ENCODE measurements at regions not wholly inside any gene's neighbourhood (a gene's known extent, or its start where the extent isn't known, plus 50 kb on each side); places are given as distances from the start of the nearest gene placed in this dataset.

DNA sequence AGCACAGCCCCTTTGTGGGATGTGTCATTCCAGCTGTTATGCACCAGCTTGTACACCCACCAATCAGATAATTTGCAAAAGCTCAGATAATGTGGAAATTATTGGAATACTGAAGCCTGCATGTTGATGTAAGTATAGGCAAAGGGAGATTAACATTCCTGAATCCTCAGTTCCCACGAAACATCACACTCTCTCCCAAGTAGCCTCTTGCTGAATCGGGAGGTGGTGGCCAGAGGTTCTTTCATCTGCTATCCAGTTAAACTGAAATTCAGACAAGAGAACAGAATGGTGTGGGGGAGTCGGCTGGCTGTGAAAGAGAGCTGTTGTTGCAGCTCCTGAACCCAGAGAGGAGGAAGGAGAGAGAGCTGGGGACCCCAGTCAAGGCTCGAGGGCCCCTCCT lies 170.9 kb downstream of the ZBTB18 start:
- DNase-seq (ENCODE audit: low spot score), result no peak
- H3K27ac ChIP-seq (ENCODE audit: low read depth in 1 of 2, low read length in 2 of 2), result no peak overlapping the region
- H3K4me1 ChIP-seq (ENCODE audit: control insufficient read depth in 4 of 4, insufficient read depth in 4 of 4, low read length in 3 of 4), result no peaks in the 10 kb centered on the region
- WGBS, result 72% methylated on average over 4 of the region's 4 CpGs
- TF ChIP-seq RAD21 (IDR thresholded peaks at IDR 0.05), result no peak
- TF ChIP-seq TAF1 (conservative IDR thresholded peaks at IDR 0.05), result no peak
- TF ChIP-seq NR2F2 (IDR thresholded peaks at IDR 0.05), result no peak
- no peak for TF ChIP-seq SP1 (IDR thresholded peaks at IDR 0.05)
- TF ChIP-seq GABPA (IDR thresholded peaks at IDR 0.05 in 1 of 2, conservative IDR thresholded peaks at IDR 0.05 in 1 of 2), result no peak
- TF ChIP-seq, protein P1, sequence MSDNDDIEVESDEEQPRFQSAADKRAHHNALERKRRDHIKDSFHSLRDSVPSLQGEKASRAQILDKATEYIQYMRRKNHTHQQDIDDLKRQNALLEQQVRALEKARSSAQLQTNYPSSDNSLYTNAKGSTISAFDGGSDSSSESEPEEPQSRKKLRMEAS (IDR thresholded peaks at IDR 0.05), result no peak
- TF ChIP-seq ATF3 (IDR thresholded peaks at IDR 0.05), result no peak
- no peak for TF ChIP-seq FOXA2 (IDR thresholded peaks at IDR 0.05)
- TF ChIP-seq JUND (IDR thresholded peaks at IDR 0.05), result no peak
- TF ChIP-seq ZBTB33 (IDR thresholded peaks at IDR 0.05), result no peak
- no peak for TF ChIP-seq HNF4G (IDR thresholded peaks at IDR 0.05)
- no peak for TF ChIP-seq RXRA (IDR thresholded peaks at IDR 0.05)
- H3K27me3 ChIP-seq (ENCODE audit: control insufficient read depth in 4 of 4, insufficient read depth in 4 of 4, low read length in 3 of 4), result no peaks in the 10 kb centered on the region
- no peak overlapping the region for H3K4me3 ChIP-seq (ENCODE audit: low read depth in 1 of 3, low read length in 3 of 3)
- H3K9me3 ChIP-seq (ENCODE audit: control insufficient read depth in 4 of 4, low read length in 3 of 4), result no peaks in the 10 kb centered on the region
- no peaks in the 10 kb centered on the region for H3K36me3 ChIP-seq (ENCODE audit: control insufficient read depth in 4 of 4, insufficient read depth in 3 of 4, low read depth in 1 of 4, low read length in 3 of 4)
- no peak overlapping the region for H3K9ac ChIP-seq (ENCODE audit: low read depth in 1 of 2, low read length in 2 of 2)

GRCh38 chr1:244224487-244225430 lies 173.7 kb downstream of the ZBTB18 start:
- 80% methylated on average over 11 of the region's 11 CpGs for WGBS

More at GRCh38 chr1:244224487-244225430, 173.7 kb downstream of the ZBTB18 start:
- Histone ChIP-seq H3K36me3 (ENCODE audit: control insufficient read depth in 4 of 4, insufficient read depth in 3 of 4, low read depth in 1 of 4, low read length in 3 of 4) (no peaks in the 10 kb centered on the region), H3K4me3 (ENCODE audit: low read depth in 1 of 3, low read length in 3 of 3) (no peak overlapping the region), H3K27ac (ENCODE audit: low read depth in 1 of 2, low read length in 2 of 2) (peak overlapping the region in 1 of 2 donors; percentile 35), H3K4me1 (ENCODE audit: control insufficient read depth in 4 of 4, insufficient read depth in 4 of 4, low read length in 3 of 4) (no peaks in the 10 kb centered on the region), H3K9me3 (ENCODE audit: control insufficient read depth in 4 of 4, low read length in 3 of 4) (no peaks in the 10 kb centered on the region), H3K27me3 (ENCODE audit: control insufficient read depth in 4 of 4, insufficient read depth in 4 of 4, low read length in 3 of 4) (no peaks in the 10 kb centered on the region), H3K9ac (ENCODE audit: low read depth in 1 of 2, low read length in 2 of 2) (no peak overlapping the region)
- no peak for DNase-seq (ENCODE audit: low spot score)
- no peak for TF ChIP-seq EGR1 (IDR thresholded peaks at IDR 0.05; ENCODE audit: low read depth in 2 of 2)
- TF ChIP-seq HNF4A (conservative IDR thresholded peaks at IDR 0.05), result no peak
- no peak for TF ChIP-seq SP1 (IDR thresholded peaks at IDR 0.05)
- TF ChIP-seq TAF1 (conservative IDR thresholded peaks at IDR 0.05), result no peak
- TF ChIP-seq, protein P1 (IDR thresholded peaks at IDR 0.05), result no peak
- TF ChIP-seq GABPA (IDR thresholded peaks at IDR 0.05 in 1 of 2, conservative IDR thresholded peaks at IDR 0.05 in 1 of 2), result no peak
- TF ChIP-seq, protein P2, sequence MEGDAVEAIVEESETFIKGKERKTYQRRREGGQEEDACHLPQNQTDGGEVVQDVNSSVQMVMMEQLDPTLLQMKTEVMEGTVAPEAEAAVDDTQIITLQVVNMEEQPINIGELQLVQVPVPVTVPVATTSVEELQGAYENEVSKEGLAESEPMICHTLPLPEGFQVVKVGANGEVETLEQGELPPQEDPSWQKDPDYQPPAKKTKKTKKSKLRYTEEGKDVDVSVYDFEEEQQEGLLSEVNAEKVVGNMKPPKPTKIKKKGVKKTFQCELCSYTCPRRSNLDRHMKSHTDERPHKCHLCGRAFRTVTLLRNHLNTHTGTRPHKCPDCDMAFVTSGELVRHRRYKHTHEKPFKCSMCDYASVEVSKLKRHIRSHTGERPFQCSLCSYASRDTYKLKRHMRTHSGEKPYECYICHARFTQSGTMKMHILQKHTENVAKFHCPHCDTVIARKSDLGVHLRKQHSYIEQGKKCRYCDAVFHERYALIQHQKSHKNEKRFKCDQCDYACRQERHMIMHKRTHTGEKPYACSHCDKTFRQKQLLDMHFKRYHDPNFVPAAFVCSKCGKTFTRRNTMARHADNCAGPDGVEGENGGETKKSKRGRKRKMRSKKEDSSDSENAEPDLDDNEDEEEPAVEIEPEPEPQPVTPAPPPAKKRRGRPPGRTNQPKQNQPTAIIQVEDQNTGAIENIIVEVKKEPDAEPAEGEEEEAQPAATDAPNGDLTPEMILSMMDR (IDR thresholded peaks at IDR 0.05; ENCODE audit: low read depth, low read length, missing input control), result no peak
- TF ChIP-seq JUND (IDR thresholded peaks at IDR 0.05), result no peak
- TF ChIP-seq HNF4G (IDR thresholded peaks at IDR 0.05), result no peak
- TF ChIP-seq NR2F2 (IDR thresholded peaks at IDR 0.05), result no peak
- TF ChIP-seq, protein P3, sequence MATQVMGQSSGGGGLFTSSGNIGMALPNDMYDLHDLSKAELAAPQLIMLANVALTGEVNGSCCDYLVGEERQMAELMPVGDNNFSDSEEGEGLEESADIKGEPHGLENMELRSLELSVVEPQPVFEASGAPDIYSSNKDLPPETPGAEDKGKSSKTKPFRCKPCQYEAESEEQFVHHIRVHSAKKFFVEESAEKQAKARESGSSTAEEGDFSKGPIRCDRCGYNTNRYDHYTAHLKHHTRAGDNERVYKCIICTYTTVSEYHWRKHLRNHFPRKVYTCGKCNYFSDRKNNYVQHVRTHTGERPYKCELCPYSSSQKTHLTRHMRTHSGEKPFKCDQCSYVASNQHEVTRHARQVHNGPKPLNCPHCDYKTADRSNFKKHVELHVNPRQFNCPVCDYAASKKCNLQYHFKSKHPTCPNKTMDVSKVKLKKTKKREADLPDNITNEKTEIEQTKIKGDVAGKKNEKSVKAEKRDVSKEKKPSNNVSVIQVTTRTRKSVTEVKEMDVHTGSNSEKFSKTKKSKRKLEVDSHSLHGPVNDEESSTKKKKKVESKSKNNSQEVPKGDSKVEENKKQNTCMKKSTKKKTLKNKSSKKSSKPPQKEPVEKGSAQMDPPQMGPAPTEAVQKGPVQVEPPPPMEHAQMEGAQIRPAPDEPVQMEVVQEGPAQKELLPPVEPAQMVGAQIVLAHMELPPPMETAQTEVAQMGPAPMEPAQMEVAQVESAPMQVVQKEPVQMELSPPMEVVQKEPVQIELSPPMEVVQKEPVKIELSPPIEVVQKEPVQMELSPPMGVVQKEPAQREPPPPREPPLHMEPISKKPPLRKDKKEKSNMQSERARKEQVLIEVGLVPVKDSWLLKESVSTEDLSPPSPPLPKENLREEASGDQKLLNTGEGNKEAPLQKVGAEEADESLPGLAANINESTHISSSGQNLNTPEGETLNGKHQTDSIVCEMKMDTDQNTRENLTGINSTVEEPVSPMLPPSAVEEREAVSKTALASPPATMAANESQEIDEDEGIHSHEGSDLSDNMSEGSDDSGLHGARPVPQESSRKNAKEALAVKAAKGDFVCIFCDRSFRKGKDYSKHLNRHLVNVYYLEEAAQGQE (IDR thresholded peaks at IDR 0.05), result no peak
- no peak for TF ChIP-seq RAD21 (IDR thresholded peaks at IDR 0.05)
- no peak for TF ChIP-seq ZBTB33 (IDR thresholded peaks at IDR 0.05)
- no peak for TF ChIP-seq RXRA (IDR thresholded peaks at IDR 0.05)
- no peak for TF ChIP-seq FOXA2 (IDR thresholded peaks at IDR 0.05)

Data from liver (tissue), 8 donors.